ENCODE measurements at regions not wholly inside any gene's neighbourhood (a gene's known extent, or its start where the extent isn't known, plus 50 kb on each side); places are given as distances from the start of the nearest gene placed in this dataset.
"Not testable (repeated sequence)": the region's sequence is repeated elsewhere in the genome, so short reads cannot be mapped to it uniquely, and the experiment has no call there.

- peaks cover 14% of the 10 kb centered on the region for H3K9me3 ChIP-seq (ENCODE audit: insufficient read depth, low read depth, low read length)
Measured at GRCh38 chr18:15315301-15315700, 567.3 kb downstream of the ANKRD30B start.

GRCh38 chr18:15318655-15319054 lies 570.7 kb downstream of the ANKRD30B start:
- not testable (repeated sequence) for H3K9me3 ChIP-seq (ENCODE audit: insufficient read depth, low read depth, low read length); H3K27ac ChIP-seq (ENCODE audit: low read depth, low read length); H3K27me3 ChIP-seq (ENCODE audit: insufficient read depth, low read length); H3K4me1 ChIP-seq (ENCODE audit: insufficient read depth, low read length); H3K36me3 ChIP-seq (ENCODE audit: insufficient read depth, low read length); H3K9ac ChIP-seq (ENCODE audit: low read depth, low read length); H3K4me3 ChIP-seq (ENCODE audit: low read length)

More at GRCh38 chr18:15315301-15315700, 567.3 kb downstream of the ANKRD30B start:
- not testable (repeated sequence) for H3K27ac ChIP-seq (ENCODE audit: low read depth, low read length); H3K36me3 ChIP-seq (ENCODE audit: insufficient read depth, low read length); H3K27me3 ChIP-seq (ENCODE audit: insufficient read depth, low read length); H3K9ac ChIP-seq (ENCODE audit: low read depth, low read length); H3K4me3 ChIP-seq (ENCODE audit: low read length); H3K4me1 ChIP-seq (ENCODE audit: insufficient read depth, low read length)
- 48% methylated on average over 1 of the region's 3 CpGs for WGBS

GRCh38 chr18:15329713-15330112 lies 581.7 kb downstream of the ANKRD30B start:
- not testable (repeated sequence) for H3K9ac ChIP-seq (ENCODE audit: low read depth, low read length); H3K4me1 ChIP-seq (ENCODE audit: insufficient read depth, low read length); H3K36me3 ChIP-seq (ENCODE audit: insufficient read depth, low read length); H3K4me3 ChIP-seq (ENCODE audit: low read length); H3K9me3 ChIP-seq (ENCODE audit: insufficient read depth, low read depth, low read length); H3K27me3 ChIP-seq (ENCODE audit: insufficient read depth, low read length); H3K27ac ChIP-seq (ENCODE audit: low read depth, low read length)
- 84% methylated on average over 2 of the region's 13 CpGs for WGBS

GRCh38 chr18:15330149-15330548 lies 582.2 kb downstream of the ANKRD30B start:
- H3K4me3 ChIP-seq (ENCODE audit: low read length); H3K9me3 ChIP-seq (ENCODE audit: insufficient read depth, low read depth, low read length); H3K27ac ChIP-seq (ENCODE audit: low read depth, low read length); H3K9ac ChIP-seq (ENCODE audit: low read depth, low read length); H3K4me1 ChIP-seq (ENCODE audit: insufficient read depth, low read length); H3K27me3 ChIP-seq (ENCODE audit: insufficient read depth, low read length); H3K36me3 ChIP-seq (ENCODE audit: insufficient read depth, low read length): not testable (repeated sequence)
- WGBS: 83% methylated on average over 20 of the region's 20 CpGs

GRCh38 chr18:15330600-15330999 lies 582.6 kb downstream of the ANKRD30B start:
- 95% methylated on average over 23 of the region's 23 CpGs for WGBS
- not testable (repeated sequence) for H3K4me3 ChIP-seq (ENCODE audit: low read length); H3K36me3 ChIP-seq (ENCODE audit: insufficient read depth, low read length); H3K27me3 ChIP-seq (ENCODE audit: insufficient read depth, low read length); H3K4me1 ChIP-seq (ENCODE audit: insufficient read depth, low read length); H3K27ac ChIP-seq (ENCODE audit: low read depth, low read length); H3K9me3 ChIP-seq (ENCODE audit: insufficient read depth, low read depth, low read length); H3K9ac ChIP-seq (ENCODE audit: low read depth, low read length)

- H3K36me3 ChIP-seq (ENCODE audit: insufficient read depth, low read length); H3K4me1 ChIP-seq (ENCODE audit: insufficient read depth, low read length); H3K27me3 ChIP-seq (ENCODE audit: insufficient read depth, low read length); H3K9ac ChIP-seq (ENCODE audit: low read depth, low read length); H3K4me3 ChIP-seq (ENCODE audit: low read length); H3K27ac ChIP-seq (ENCODE audit: low read depth, low read length): not testable (repeated sequence)
- peaks cover 18% of the 10 kb centered on the region for H3K9me3 ChIP-seq (ENCODE audit: insufficient read depth, low read depth, low read length)
- WGBS: 100% methylated on average over 1 of the region's 4 CpGs
Measured at GRCh38 chr18:15375671-15376070, 627.7 kb downstream of the ANKRD30B start.

- not testable (repeated sequence) for H3K36me3 ChIP-seq (ENCODE audit: insufficient read depth, low read length); H3K27ac ChIP-seq (ENCODE audit: low read depth, low read length); H3K4me1 ChIP-seq (ENCODE audit: insufficient read depth, low read length); H3K27me3 ChIP-seq (ENCODE audit: insufficient read depth, low read length); H3K4me3 ChIP-seq (ENCODE audit: low read length); H3K9ac ChIP-seq (ENCODE audit: low read depth, low read length)
- peaks cover 60% of the 10 kb centered on the region for H3K9me3 ChIP-seq (ENCODE audit: insufficient read depth, low read depth, low read length)
- 50% methylated on average over 4 of the region's 4 CpGs for WGBS
Measured at GRCh38 chr18:15407874-15408273, 659.9 kb downstream of the ANKRD30B start.

Data from HUES64 (cell line).